ENCODE measurements at regions not wholly inside any gene's neighbourhood (a gene's known extent, or its start where the extent isn't known, plus 50 kb on each side); places are given as distances from the start of the nearest gene placed in this dataset.

GRCh38 chr6:62974452-62974851, 236.8 kb upstream of the FKBP1C start:
- Histone ChIP-seq H4K8ac (ENCODE audit: extremely low read depth, insufficient read depth, low read length) (no peak overlapping the region), H3K79me1 (ENCODE audit: low read depth, low read length) (no peaks in the 10 kb centered on the region), H2AK5ac (ENCODE audit: low read depth, low read length) (no peak overlapping the region), H3K56ac (replicated peaks; ENCODE audit: insufficient read length, low read depth, low read length) (no peak overlapping the region), H3K4me3 (ENCODE audit: extremely low read depth in 1 of 4, insufficient read depth in 2 of 4, low read depth in 3 of 4, low read length in 4 of 4) (no peak overlapping the region), H3K27ac (ENCODE audit: low read depth, low read length) (no peak overlapping the region), H3K4ac (replicated peaks; ENCODE audit: insufficient read length, low read depth, low read length) (no peak overlapping the region), H4K20me1 (replicated peaks in 1 of 2; ENCODE audit: control insufficient read depth in 1 of 2, insufficient read depth in 2 of 2, low read length in 2 of 2) (no peaks in the 10 kb centered on the region), H2BK20ac (ENCODE audit: low read length) (no peak overlapping the region), H3K23me2 (ENCODE audit: low read depth, low read length) (no peaks in the 10 kb centered on the region), H2BK15ac (ENCODE audit: low read length) (no peak overlapping the region), H4K91ac (replicated peaks; ENCODE audit: insufficient read length, low read length) (no peak overlapping the region), H3K9me3 (ENCODE audit: insufficient read depth in 2 of 2, low read depth in 1 of 2, low read length in 1 of 2) (no peaks in the 10 kb centered on the region), H3K18ac (ENCODE audit: extremely low read depth, low read length) (no peak overlapping the region), H3K9ac (replicated peaks in 1 of 4; ENCODE audit: extremely low read depth in 1 of 4, low read depth in 3 of 4, low read length in 3 of 4) (no peak overlapping the region), H2BK12ac (ENCODE audit: low read depth, low read length) (no peak overlapping the region), H3K27me3 (replicated peaks in 1 of 4; ENCODE audit: control insufficient read depth in 3 of 4, extremely low read depth in 1 of 4, insufficient read depth in 3 of 4, low read length in 3 of 4) (no peaks in the 10 kb centered on the region), H2BK120ac (replicated peaks; ENCODE audit: low read depth, low read length) (no peak overlapping the region), H3K14ac (ENCODE audit: insufficient read length) (no peak overlapping the region), H3K23ac (ENCODE audit: insufficient read length) (no peak overlapping the region), H3K4me1 (replicated peaks in 1 of 4; ENCODE audit: control insufficient read depth in 3 of 4, insufficient read depth in 4 of 4, low read length in 3 of 4) (no peaks in the 10 kb centered on the region), H4K5ac (ENCODE audit: insufficient read length, low read depth, low read length) (no peak overlapping the region), H3K4me2 (ENCODE audit: insufficient read depth in 1 of 2, low read depth in 2 of 2, low read length in 2 of 2) (no peak overlapping the region), H3K79me2 (ENCODE audit: control insufficient read depth in 1 of 2, insufficient read depth in 2 of 2, low read length in 2 of 2) (no peaks in the 10 kb centered on the region), H2BK5ac (ENCODE audit: low read depth, low read length) (no peak overlapping the region), H2AFZ (ENCODE audit: low read length) (no peak overlapping the region), H3K36me3 (ENCODE audit: control insufficient read depth in 2 of 4, insufficient read depth in 4 of 4, low read length in 3 of 4) (no peaks in the 10 kb centered on the region)
- ChIA-PET POLR2A (ENCODE audit: partially characterized antibody) (no interaction called here), CTCF (ENCODE audit: partially characterized antibody) (no interaction called here)
- no peak for TF ChIP-seq SP1 (IDR thresholded peaks at IDR 0.05; ENCODE audit: low read depth, low read length)
- TF ChIP-seq TAF7 (optimal IDR thresholded peaks at IDR 0.05; ENCODE audit: borderline replicate concordance, low read depth, low read length) = no peak
- no peak for TF ChIP-seq FOSL1 (IDR thresholded peaks at IDR 0.05; ENCODE audit: insufficient read depth, low read depth, low read length)
- TF ChIP-seq EGR1 (IDR thresholded peaks at IDR 0.05; ENCODE audit: borderline replicate concordance, low read depth, low read length) = no peak
- TF ChIP-seq BCL11A (IDR thresholded peaks at IDR 0.05; ENCODE audit: low read depth in 2 of 2, low read length in 2 of 2) = no peak
- TF ChIP-seq MAX (IDR thresholded peaks at IDR 0.05) = no peak
- TF ChIP-seq TAF1 (IDR thresholded peaks at IDR 0.05; ENCODE audit: low read depth, low read length) = no peak
- no peak for TF ChIP-seq CREB1 (IDR thresholded peaks at IDR 0.05)
- no peak for TF ChIP-seq EP300 (IDR thresholded peaks at IDR 0.05; ENCODE audit: borderline replicate concordance in 1 of 2, low read depth in 2 of 2, low read length in 2 of 2)
- TF ChIP-seq POU5F1 (IDR thresholded peaks at IDR 0.05; ENCODE audit: low read depth, low read length) = no peak
- no peak for TF ChIP-seq ATF2 (IDR thresholded peaks at IDR 0.05; ENCODE audit: low read length)
- DNase-seq (ENCODE audit: low read depth in 1 of 2, low spot score in 2 of 2) = no peak
- WGBS, 2 experiments (ENCODE audit: extremely low coverage in 1 of 2, insufficient coverage in 1 of 2, insufficient read length in 1 of 2, insufficient replicate concordance in 2 of 2, low coverage in 1 of 2, low lambda C conversion rate in 2 of 2, missing lambda C conversion rate in 1 of 2) = 94% methylated on average over 1 of the region's 1 CpG; no CpG with 5 or more reads in 1 of the 2 experiments
- no peak for FAIRE-seq
